GM19240 (cell line): ENCODE measurements at regions not wholly inside any gene's neighbourhood (a gene's known extent, or its start where the extent isn't known, plus 50 kb on each side); places are given as distances from the start of the nearest gene placed in this dataset.
"Not testable (repeated sequence)": the region's sequence is repeated elsewhere in the genome, so short reads cannot be mapped to it uniquely, and the experiment has no call there.

Experiments used
- DNase-seq: peaks from one replicate; pipeline ENCODE4 v3.0.0; 2011; ENCODE audit warnings: low spot score; ENCODE audit not compliant: insufficient read length

- no peak for DNase-seq
These were observed 202.5 kb upstream of the CBLB start for GRCh38 chr3:106071306-106071705.

GRCh38 chr3:106072596-106072995 is 203.8 kb upstream of the CBLB start:
- not testable (repeated sequence) for DNase-seq

- not testable (repeated sequence) for DNase-seq
These were observed 205.0 kb upstream of the CBLB start for GRCh38 chr3:106073806-106074205.

GRCh38 chr3:106075731-106076130 is 206.9 kb upstream of the CBLB start:
- DNase-seq, result not testable (repeated sequence)

- DNase-seq, result no peak
These were observed 209.8 kb upstream of the CBLB start for GRCh38 chr3:106078635-106079034.

GRCh38 chr3:106082616-106083015 is 213.8 kb upstream of the CBLB start:
- DNase-seq, result no peak

GRCh38 chr3:106083207-106083606 is 214.4 kb upstream of the CBLB start:
- DNase-seq, result no peak

- no peak for DNase-seq
These were observed 215.0 kb upstream of the CBLB start for GRCh38 chr3:106083854-106084253.

GRCh38 chr3:106086038-106086437 is 217.2 kb upstream of the CBLB start:
- no peak for DNase-seq

GRCh38 chr3:106086636-106087035 is 217.8 kb upstream of the CBLB start:
- no peak for DNase-seq

GRCh38 chr3:106088304-106088703 is 219.5 kb upstream of the CBLB start:
- DNase-seq, result no peak

- no peak for DNase-seq
These were observed 220.1 kb upstream of the CBLB start for GRCh38 chr3:106088899-106089298.

- no peak for DNase-seq
These were observed 221.0 kb upstream of the CBLB start for GRCh38 chr3:106089806-106090205.

GRCh38 chr3:106092792-106093191 is 224.0 kb upstream of the CBLB start:
- no peak for DNase-seq

GRCh38 chr3:106093616-106094015 is 224.8 kb upstream of the CBLB start:
- DNase-seq, result no peak

GRCh38 chr3:106097817-106098435 is 229.1 kb upstream of the CBLB start:
- DNase-seq, result no peak

GRCh38 chr3:106103383-106103782 is 234.6 kb upstream of the CBLB start:
- no peak for DNase-seq

- DNase-seq, result no peak
These were observed 235.3 kb upstream of the CBLB start for GRCh38 chr3:106104078-106104477.

GRCh38 chr3:106108925-106109324 is 240.1 kb upstream of the CBLB start:
- no peak for DNase-seq

GRCh38 chr3:106112561-106112960 is 243.7 kb upstream of the CBLB start:
- DNase-seq, result not testable (repeated sequence)

GRCh38 chr3:106113747-106114146 is 244.9 kb upstream of the CBLB start:
- no peak for DNase-seq

- DNase-seq, result no peak
These were observed 245.4 kb upstream of the CBLB start for GRCh38 chr3:106114220-106114619.

GRCh38 chr3:106114848-106115247 is 246.0 kb upstream of the CBLB start:
- DNase-seq, result no peak

- no peak for DNase-seq
These were observed 246.7 kb upstream of the CBLB start for GRCh38 chr3:106115557-106115956.
